Adrenal gland (tissue), 9 donors: ENCODE measurements at regions not wholly inside any gene's neighbourhood (a gene's known extent, or its start where the extent isn't known, plus 50 kb on each side); places are given as distances from the start of the nearest gene placed in this dataset.

Experiments used
- DNase-seq, 7 donors: peaks; one replicate each; pipeline ENCODE4 v3.0.0-alpha.2; 2019 to 2020
- H3K27ac ChIP-seq, 5 donors: fragments of 200-600 bp; sonication (generic) in 4 of 5; 1 replicate in 3 of 5; 2 replicates in 2 of 5; pipeline versions ENCODE4 v1.5.1 to v1.8.0; 2016 to 2020; ENCODE audit warnings: mild to moderate bottlenecking in 1 of 5
- H3K27me3 ChIP-seq: fragments of 200-600 bp; 2 replicates; pipeline ENCODE4 v1.8.0; 2021
- H3K36me3 ChIP-seq, 2 donors: fragments of 200-600 bp; replicated peaks in 1 of 2; 1 replicate in 1 of 2; 2 replicates in 1 of 2; pipeline versions ENCODE4 v1.5.1 to v1.8.0; 2018 to 2022
- H3K4me1 ChIP-seq, 2 donors: fragments of 200-600 bp; replicated peaks in 1 of 2; 1 replicate in 1 of 2; 2 replicates in 1 of 2; pipeline versions ENCODE4 v1.5.1 to v1.8.0; 2018 to 2021
- H3K4me3 ChIP-seq, 4 donors: fragments of 200-600 bp; sonication (generic) in 3 of 4; one replicate each; pipeline ENCODE4 v1.5.1; 2016 to 2018
- H3K9me3 ChIP-seq, 3 donors: fragments of 200-600 bp; sonication (generic) in 1 of 3; replicated peaks in 1 of 3; 1 replicate in 2 of 3; 2 replicates in 1 of 3; pipeline versions ENCODE4 v1.5.1 to v1.8.0; 2016 to 2021
- POLR2A ChIP-seq, 2 donors: fragments of 450-650 bp; IDR thresholded peaks; one replicate each; pipeline ENCODE4 v1.6.1; 2017; ENCODE audit warnings: antibody characterized with exemption in 2 of 2, mild to moderate bottlenecking in 2 of 2, moderate library complexity in 1 of 2
- WGBS, 4 donors: extraction: QIAGEN DNeasy Blood & Tissue Kit in 2 of 4; methylation state at CpG; one replicate each; pipeline versions ENCODE4 v1.1.5 to v1.1.7; 2013 to 2017; 5-methylcytosine and 5-hydroxymethylcytosine counted together
- intact Hi-C, 2 donors: fragments of 100-400 bp; cut with DNase I; formaldehyde crosslinking; loops; one replicate each; pipeline versions ENCODE4 v1.14.1 to v1.15.0; 2022 to 2023
- TF ChIP-seq, protein P1 (sequence below), 6 experiments: fragments of 450-650 bp in 4 of 6; fragments of 200-600 bp in 2 of 6; sonication (generic) in 1 of 6; IDR thresholded peaks; 1 replicate in 5 of 6; 2 replicates in 1 of 6; pipeline versions ENCODE4 v1.5.1 to v1.8.0; 2016 to 2021; ENCODE audit warnings: antibody characterized with exemption in 6 of 6, mild to moderate bottlenecking in 2 of 6, moderate library complexity in 1 of 6
- donor health status: healthy with polysubstance abuse.
- donor health status: Bipolar disorder and iron deficiency.
- donor health status: DM: yes; HTN: yes; CAD: no.
- donor health status: DM: no; HTN: no; CAD: no.
- donor health status: DM: no; HTN: no; CAD: no.

DNA sequence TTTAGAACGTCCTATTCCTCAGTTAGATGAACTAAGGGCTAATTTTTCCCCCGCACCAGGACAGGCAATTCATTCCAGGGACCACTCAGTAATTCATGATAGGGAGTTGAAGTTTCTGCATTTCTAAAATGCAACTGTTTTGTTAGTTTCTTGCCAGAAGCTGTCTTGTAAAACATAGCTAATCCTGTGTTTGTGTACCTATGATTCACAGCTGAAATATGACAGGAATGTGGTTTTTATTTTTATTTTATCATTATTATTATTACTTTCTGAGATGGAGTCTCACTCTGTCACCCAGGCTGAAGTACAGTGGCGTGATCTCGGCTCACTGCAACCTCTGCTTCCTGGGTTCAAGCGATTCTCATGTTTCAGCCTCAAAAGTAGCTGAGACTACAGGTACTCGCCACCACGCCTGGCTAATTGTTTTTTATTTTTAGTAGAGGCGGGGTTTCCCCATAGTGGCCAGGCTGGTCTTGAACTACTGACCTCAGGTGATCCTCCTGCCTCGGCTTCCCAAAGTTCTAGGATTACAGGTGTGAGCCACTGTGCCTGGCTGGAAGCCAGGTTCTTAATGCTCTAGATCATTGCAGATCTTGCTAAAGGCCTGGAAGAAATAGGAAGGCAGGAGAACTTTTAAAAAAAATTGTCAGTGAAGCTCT, 154.8 kb upstream of the FHL2 start:
- DNase-seq, result peak in 2 of 7 donors; percentile 14 to 29
- TF ChIP-seq POLR2A (IDR thresholded peaks at IDR 0.05), result no peak
- TF ChIP-seq, protein P1, sequence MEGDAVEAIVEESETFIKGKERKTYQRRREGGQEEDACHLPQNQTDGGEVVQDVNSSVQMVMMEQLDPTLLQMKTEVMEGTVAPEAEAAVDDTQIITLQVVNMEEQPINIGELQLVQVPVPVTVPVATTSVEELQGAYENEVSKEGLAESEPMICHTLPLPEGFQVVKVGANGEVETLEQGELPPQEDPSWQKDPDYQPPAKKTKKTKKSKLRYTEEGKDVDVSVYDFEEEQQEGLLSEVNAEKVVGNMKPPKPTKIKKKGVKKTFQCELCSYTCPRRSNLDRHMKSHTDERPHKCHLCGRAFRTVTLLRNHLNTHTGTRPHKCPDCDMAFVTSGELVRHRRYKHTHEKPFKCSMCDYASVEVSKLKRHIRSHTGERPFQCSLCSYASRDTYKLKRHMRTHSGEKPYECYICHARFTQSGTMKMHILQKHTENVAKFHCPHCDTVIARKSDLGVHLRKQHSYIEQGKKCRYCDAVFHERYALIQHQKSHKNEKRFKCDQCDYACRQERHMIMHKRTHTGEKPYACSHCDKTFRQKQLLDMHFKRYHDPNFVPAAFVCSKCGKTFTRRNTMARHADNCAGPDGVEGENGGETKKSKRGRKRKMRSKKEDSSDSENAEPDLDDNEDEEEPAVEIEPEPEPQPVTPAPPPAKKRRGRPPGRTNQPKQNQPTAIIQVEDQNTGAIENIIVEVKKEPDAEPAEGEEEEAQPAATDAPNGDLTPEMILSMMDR (IDR thresholded peaks at IDR 0.05), result no peak
- peaks cover 10 to 16% of the 10 kb centered on the region in 2 donors for H3K4me1 ChIP-seq
- no peak overlapping the region for H3K4me3 ChIP-seq
- intact Hi-C loops, result no loop called here
- no peaks in the 10 kb centered on the region for H3K9me3 ChIP-seq
- WGBS, 4 donors, result 64 to 79% (median 67%) methylated on average over 9 of the region's 9 CpGs
- no peak overlapping the region for H3K27ac ChIP-seq
- no peaks in the 10 kb centered on the region for H3K27me3 ChIP-seq
- no peaks in the 10 kb centered on the region for H3K36me3 ChIP-seq

DNA sequence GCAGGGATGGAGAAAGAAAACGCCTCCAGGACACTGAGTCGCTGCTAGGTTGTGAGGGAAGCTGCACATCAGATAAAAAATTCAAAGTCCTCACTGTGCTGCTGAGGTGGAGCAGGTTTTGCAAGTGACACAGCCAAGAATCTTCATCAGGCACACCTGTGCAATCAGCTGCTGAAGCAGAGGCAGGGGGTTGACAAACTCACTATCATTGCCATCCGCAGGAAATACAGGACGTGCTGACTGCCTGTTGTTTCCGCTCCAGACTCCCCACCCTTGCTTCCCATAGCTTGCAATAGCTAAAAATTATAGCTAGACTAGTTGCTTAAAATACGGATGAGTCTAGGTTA, 147.8 kb upstream of the FHL2 start:
- H3K27ac ChIP-seq, result no peak overlapping the region
- DNase-seq, result peak in 2 of 7 donors; percentile 12 to 48
- TF ChIP-seq POLR2A (IDR thresholded peaks at IDR 0.05), result no peak
- TF ChIP-seq, protein P1 (IDR thresholded peaks at IDR 0.05), result no peak
- 66 to 86% (median 74%) methylated on average over 6 of the region's 6 CpGs for WGBS, 4 donors
- no peaks in the 10 kb centered on the region for H3K27me3 ChIP-seq
- intact Hi-C loops, result no loop called here
- no peaks in the 10 kb centered on the region for H3K4me1 ChIP-seq
- H3K9me3 ChIP-seq, result no peaks in the 10 kb centered on the region
- no peak overlapping the region for H3K4me3 ChIP-seq
- H3K36me3 ChIP-seq, result no peaks in the 10 kb centered on the region

- Histone ChIP-seq H3K27me3 (no peaks in the 10 kb centered on the region), H3K4me1 (no peaks in the 10 kb centered on the region), H3K36me3 (no peaks in the 10 kb centered on the region), H3K4me3 (no peak overlapping the region), H3K27ac (no peak overlapping the region), H3K9me3 (no peaks in the 10 kb centered on the region)
- DNase-seq, result peak; percentile 60 to 84 (median 76)
- intact Hi-C loops, result no loop called here
- WGBS, 4 donors, result 30 to 41% (median 33%) methylated on average over 11 of the region's 11 CpGs
- TF ChIP-seq, protein P1 (IDR thresholded peaks at IDR 0.05), result peak; percentile 52 to 80 (median 68)
- no peak for TF ChIP-seq POLR2A (IDR thresholded peaks at IDR 0.05)
Observed at GRCh38 chr2:105545730-105546627, 147.1 kb upstream of the FHL2 start.

DNA sequence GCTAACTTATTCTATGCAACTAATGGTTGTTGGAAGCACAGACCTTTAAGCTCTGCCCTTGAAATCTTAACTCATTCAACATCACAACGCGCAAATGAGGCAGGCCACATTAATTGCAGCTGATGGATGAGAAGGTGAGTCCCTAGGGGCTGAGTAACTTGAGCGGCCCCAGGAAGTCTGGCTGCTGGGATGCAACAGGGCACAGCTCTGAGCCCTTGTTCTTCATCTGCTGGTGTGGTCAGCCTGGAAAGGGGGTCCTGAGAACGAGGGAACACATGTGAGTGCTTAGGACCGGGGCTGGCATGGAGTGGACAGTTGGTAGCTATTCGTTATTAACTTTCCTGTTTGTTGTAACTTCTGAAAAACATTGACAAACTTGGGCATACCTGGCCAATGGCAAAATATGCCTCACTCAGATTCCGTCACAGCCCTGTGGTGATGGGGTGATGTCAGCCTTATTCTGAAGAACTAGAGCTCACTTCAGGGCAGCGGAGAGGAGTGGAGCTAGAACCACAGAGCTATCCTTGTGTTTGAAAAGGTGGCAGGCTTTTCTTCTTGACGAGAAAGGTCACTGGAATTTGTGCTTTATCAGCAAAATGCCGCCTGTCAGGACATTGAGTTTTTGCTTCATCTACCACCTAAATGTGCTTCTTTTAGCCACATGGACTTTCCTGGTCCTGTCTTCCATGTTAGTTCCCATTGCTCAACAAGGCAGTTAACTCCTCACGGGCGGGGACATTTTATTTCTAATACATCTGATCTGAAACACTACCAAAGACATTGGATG, 145.9 kb upstream of the FHL2 start:
- H3K27me3 ChIP-seq, result no peaks in the 10 kb centered on the region
- no peak overlapping the region for H3K4me3 ChIP-seq
- WGBS, 4 donors, result 75 to 87% (median 80%) methylated on average over 12 of the region's 12 CpGs
- no peak overlapping the region for H3K27ac ChIP-seq
- no peak for TF ChIP-seq POLR2A (IDR thresholded peaks at IDR 0.05)
- H3K9me3 ChIP-seq, result no peaks in the 10 kb centered on the region
- no peaks in the 10 kb centered on the region for H3K36me3 ChIP-seq
- DNase-seq, result peak in 2 of 7 donors; percentile 8 to 43
- H3K4me1 ChIP-seq, result no peaks in the 10 kb centered on the region
- intact Hi-C loops, result no loop called here
